ENCODE measurements at regions not wholly inside any gene's neighbourhood (a gene's known extent, or its start where the extent isn't known, plus 50 kb on each side); places are given as distances from the start of the nearest gene placed in this dataset.

DNA sequence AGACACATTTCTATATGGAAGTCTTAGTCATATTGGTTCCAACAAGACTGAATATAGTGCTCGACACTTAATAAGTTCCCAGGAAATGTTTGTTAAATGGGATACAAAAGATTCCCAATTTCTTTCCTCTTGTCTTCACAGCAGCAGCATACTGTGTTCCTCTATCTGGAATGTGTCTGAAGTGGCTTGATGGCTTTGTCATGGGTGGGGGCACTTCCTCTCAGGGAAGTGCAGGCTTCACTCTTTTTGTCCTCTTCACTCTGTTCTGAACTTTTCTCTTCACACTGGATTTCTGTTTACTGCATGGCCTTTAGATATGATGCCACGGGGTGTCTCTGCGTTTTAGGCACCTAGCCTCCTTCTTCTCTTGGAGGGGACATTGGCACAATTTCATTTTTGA, 127.7 kb upstream of the C9orf72 start:
- no peak overlapping the region for H3K9ac ChIP-seq (ENCODE audit: low read depth in 1 of 3, low read length in 3 of 3)
- no peaks in the 10 kb centered on the region for H3K4me1 ChIP-seq (ENCODE audit: control insufficient read depth in 3 of 3, insufficient read depth in 3 of 3, low read length in 3 of 3)
- H3K4me3 ChIP-seq (ENCODE audit: low read length in 3 of 3) = no peak overlapping the region
- no peaks in the 10 kb centered on the region for H3K36me3 ChIP-seq (ENCODE audit: control insufficient read depth in 3 of 3, insufficient read depth in 3 of 3, low read length in 3 of 3)
- H3K27ac ChIP-seq (ENCODE audit: low read depth, low read length) = peak overlapping the region; percentile 50
- H3K27me3 ChIP-seq (ENCODE audit: control insufficient read depth in 3 of 3, insufficient read depth in 3 of 3, low read length in 3 of 3) = no peaks in the 10 kb centered on the region
- H3K9me3 ChIP-seq (ENCODE audit: control insufficient read depth in 3 of 3, low read length in 3 of 3) = no peaks in the 10 kb centered on the region

DNA sequence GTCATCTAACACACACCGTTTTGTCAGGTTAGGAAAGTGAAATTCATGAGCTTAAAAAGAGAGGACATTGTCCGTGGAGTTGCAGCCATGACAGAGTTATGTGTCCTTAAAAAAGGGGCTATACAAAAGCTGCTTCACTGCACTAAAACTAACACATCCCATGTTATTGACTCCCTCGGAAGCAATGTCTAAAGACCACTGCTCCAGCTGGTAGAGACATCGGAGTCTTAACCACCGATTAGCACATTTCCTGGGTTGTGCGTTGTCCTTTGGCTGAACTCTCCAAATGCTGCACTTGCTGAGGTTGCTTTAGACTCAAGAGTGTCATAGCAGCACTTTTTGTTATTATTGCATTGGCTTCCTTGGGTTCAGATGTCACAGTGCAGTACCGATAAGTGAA, 128.3 kb upstream of the C9orf72 start:
- no peaks in the 10 kb centered on the region for H3K4me1 ChIP-seq (ENCODE audit: control insufficient read depth in 3 of 3, insufficient read depth in 3 of 3, low read length in 3 of 3)
- no peak overlapping the region for H3K4me3 ChIP-seq (ENCODE audit: low read length in 3 of 3)
- no peak overlapping the region for H3K9ac ChIP-seq (ENCODE audit: low read depth in 1 of 3, low read length in 3 of 3)
- peak overlapping the region; percentile 50 for H3K27ac ChIP-seq (ENCODE audit: low read depth, low read length)
- no peaks in the 10 kb centered on the region for H3K9me3 ChIP-seq (ENCODE audit: control insufficient read depth in 3 of 3, low read length in 3 of 3)
- no peaks in the 10 kb centered on the region for H3K36me3 ChIP-seq (ENCODE audit: control insufficient read depth in 3 of 3, insufficient read depth in 3 of 3, low read length in 3 of 3)
- no peaks in the 10 kb centered on the region for H3K27me3 ChIP-seq (ENCODE audit: control insufficient read depth in 3 of 3, insufficient read depth in 3 of 3, low read length in 3 of 3)

DNA sequence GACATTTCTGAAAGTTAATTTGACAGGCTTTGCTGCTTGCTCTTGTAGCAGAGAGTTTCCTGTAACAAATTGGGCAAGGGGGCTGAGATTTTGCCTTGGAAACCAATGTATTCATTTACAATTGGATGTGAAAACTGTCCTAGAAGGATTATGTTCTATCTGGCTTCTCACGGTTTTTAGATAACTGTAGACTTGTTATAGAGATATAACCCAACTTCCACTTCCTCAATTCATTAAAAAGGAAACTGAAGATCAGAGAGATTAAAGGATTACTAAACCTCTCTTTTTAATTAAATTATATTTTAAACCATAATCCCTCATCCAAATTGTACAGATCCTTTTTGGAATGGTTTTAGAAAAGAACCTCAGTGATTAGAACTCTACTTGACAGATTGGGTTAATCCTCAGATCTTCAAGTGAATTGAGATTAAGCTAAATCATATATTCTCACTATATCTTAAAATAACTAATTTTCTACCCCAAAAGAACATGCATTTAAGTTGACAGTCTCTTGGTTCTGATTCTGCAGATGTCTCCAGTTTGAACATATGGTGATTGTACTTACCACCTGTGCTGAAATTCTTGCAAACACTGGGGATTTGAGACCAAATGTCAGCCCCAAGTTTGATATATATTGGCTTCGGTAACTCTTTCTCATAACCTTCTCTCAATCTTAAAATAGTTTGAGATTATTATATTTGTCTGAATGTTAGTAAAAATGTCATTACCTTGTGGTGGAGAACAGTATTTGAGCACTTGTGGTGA, 130.1 kb upstream of the C9orf72 start:
- no peaks in the 10 kb centered on the region for H3K27me3 ChIP-seq (ENCODE audit: control insufficient read depth in 3 of 3, insufficient read depth in 3 of 3, low read length in 3 of 3)

DNA sequence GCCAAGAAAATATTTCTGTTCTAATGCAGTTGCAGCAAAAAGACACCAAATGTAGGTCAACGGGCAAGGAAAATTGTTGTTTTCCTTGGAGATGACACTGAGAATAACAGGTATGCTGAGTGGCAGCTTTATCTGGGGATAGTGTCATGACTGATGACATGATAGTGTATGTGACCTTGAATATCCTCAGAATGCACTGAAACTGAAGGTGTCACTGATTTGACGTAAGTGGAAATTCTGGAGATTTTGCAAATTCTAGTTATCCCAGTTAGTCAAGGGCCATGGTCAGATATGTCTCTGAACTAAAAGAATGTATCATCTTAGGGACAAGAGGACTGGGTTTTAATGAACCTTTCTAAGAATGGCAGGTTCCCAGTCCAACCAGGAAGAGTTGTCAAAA, 138.0 kb upstream of the C9orf72 start:
- no peak overlapping the region for H3K27ac ChIP-seq (ENCODE audit: low read depth, low read length)
- H3K4me1 ChIP-seq (ENCODE audit: control insufficient read depth in 3 of 3, insufficient read depth in 3 of 3, low read length in 3 of 3) = no peaks in the 10 kb centered on the region
- H3K9me3 ChIP-seq (ENCODE audit: control insufficient read depth in 3 of 3, low read length in 3 of 3) = peaks cover 0 to 2% (median 0%) of the 10 kb centered on the region in 3 donors
- no peaks in the 10 kb centered on the region for H3K36me3 ChIP-seq (ENCODE audit: control insufficient read depth in 3 of 3, insufficient read depth in 3 of 3, low read length in 3 of 3)
- no peaks in the 10 kb centered on the region for H3K27me3 ChIP-seq (ENCODE audit: control insufficient read depth in 3 of 3, insufficient read depth in 3 of 3, low read length in 3 of 3)
- H3K9ac ChIP-seq (ENCODE audit: low read depth in 1 of 3, low read length in 3 of 3) = no peak overlapping the region
- H3K4me3 ChIP-seq (ENCODE audit: low read length in 3 of 3) = no peak overlapping the region

More for the DNA sequence above, 130.1 kb upstream of the C9orf72 start:
- Histone ChIP-seq H3K9me3 (ENCODE audit: control insufficient read depth in 3 of 3, low read length in 3 of 3) (no peaks in the 10 kb centered on the region), H3K4me3 (ENCODE audit: low read length in 3 of 3) (no peak overlapping the region), H3K36me3 (ENCODE audit: control insufficient read depth in 3 of 3, insufficient read depth in 3 of 3, low read length in 3 of 3) (no peaks in the 10 kb centered on the region), H3K27ac (ENCODE audit: low read depth, low read length) (no peak overlapping the region), H3K4me1 (ENCODE audit: control insufficient read depth in 3 of 3, insufficient read depth in 3 of 3, low read length in 3 of 3) (no peaks in the 10 kb centered on the region), H3K9ac (ENCODE audit: low read depth in 1 of 3, low read length in 3 of 3) (no peak overlapping the region)

DNA sequence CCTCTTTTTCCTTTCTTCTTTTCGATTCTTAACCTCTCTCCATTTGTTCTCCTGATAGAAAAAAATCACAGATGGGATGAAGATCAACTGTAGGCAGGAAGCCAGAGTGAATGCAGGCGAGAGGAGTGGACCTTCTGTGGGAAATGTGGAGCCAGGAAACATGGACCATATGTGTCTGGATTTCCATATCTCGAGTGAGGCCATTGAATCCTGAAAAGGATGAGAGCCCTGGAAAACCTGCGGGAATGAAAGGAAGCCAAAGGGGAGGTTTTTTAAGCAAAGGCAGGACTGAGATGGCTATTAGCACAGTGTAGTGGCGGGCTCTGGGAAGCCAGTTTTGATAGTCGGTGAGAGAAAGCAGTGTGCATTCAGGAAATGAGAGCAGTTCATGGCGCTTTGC, 139.5 kb upstream of the C9orf72 start:
- Histone ChIP-seq H3K9me3 (ENCODE audit: control insufficient read depth in 3 of 3, low read length in 3 of 3) (peaks cover 0 to 2% (median 0%) of the 10 kb centered on the region in 3 donors), H3K27me3 (ENCODE audit: control insufficient read depth in 3 of 3, insufficient read depth in 3 of 3, low read length in 3 of 3) (no peaks in the 10 kb centered on the region), H3K27ac (ENCODE audit: low read depth, low read length) (no peak overlapping the region), H3K9ac (ENCODE audit: low read depth in 1 of 3, low read length in 3 of 3) (no peak overlapping the region), H3K4me3 (ENCODE audit: low read length in 3 of 3) (no peak overlapping the region), H3K4me1 (ENCODE audit: control insufficient read depth in 3 of 3, insufficient read depth in 3 of 3, low read length in 3 of 3) (no peaks in the 10 kb centered on the region), H3K36me3 (ENCODE audit: control insufficient read depth in 3 of 3, insufficient read depth in 3 of 3, low read length in 3 of 3) (no peaks in the 10 kb centered on the region)

DNA sequence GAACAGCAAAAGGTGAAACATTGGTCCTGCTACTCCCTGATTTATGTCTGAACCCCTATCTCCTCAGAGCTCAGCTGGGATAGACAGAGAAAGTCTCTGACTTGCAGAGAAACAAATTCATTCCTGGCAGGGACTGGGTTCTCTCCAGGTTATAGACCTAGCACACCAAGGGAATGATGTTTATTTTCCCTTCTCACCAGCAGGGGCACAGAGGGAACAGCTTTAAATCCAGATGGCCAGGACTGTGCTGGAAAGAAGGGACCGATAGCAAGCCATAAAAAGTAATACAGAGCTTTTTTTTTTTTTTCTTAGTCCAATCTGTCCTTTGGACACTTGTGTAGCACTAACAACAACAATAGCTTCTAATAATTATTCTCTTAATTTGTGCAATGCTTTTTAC, 141.1 kb upstream of the C9orf72 start:
- Histone ChIP-seq H3K9me3 (ENCODE audit: control insufficient read depth in 3 of 3, low read length in 3 of 3) (no peaks in the 10 kb centered on the region), H3K27me3 (ENCODE audit: control insufficient read depth in 3 of 3, insufficient read depth in 3 of 3, low read length in 3 of 3) (no peaks in the 10 kb centered on the region), H3K4me3 (ENCODE audit: low read length in 3 of 3) (no peak overlapping the region), H3K36me3 (ENCODE audit: control insufficient read depth in 3 of 3, insufficient read depth in 3 of 3, low read length in 3 of 3) (no peaks in the 10 kb centered on the region), H3K9ac (ENCODE audit: low read depth in 1 of 3, low read length in 3 of 3) (no peak overlapping the region), H3K4me1 (ENCODE audit: control insufficient read depth in 3 of 3, insufficient read depth in 3 of 3, low read length in 3 of 3) (no peaks in the 10 kb centered on the region), H3K27ac (ENCODE audit: low read depth, low read length) (no peak overlapping the region)

DNA sequence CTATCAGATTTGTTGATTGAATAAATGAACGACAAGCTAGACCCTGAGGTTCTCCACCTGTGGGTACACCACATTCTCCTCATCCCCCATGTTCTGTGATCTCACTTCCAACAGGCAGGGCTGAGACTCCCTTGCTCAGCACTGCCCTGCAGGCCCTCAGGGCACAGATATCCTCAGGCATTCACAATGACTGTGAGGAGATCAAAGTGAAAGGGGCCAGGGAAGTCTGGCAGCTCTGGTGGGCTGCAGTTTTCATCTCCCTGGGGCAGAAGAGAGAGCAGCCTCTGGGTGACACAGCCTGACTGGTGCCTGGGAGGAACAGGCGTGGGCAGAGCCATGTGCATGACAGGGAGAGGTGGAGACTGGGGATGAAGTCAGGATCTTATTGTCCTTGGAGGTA, 142.4 kb upstream of the C9orf72 start:
- Histone ChIP-seq H3K9me3 (ENCODE audit: control insufficient read depth in 3 of 3, low read length in 3 of 3) (no peaks in the 10 kb centered on the region), H3K4me1 (ENCODE audit: control insufficient read depth in 3 of 3, insufficient read depth in 3 of 3, low read length in 3 of 3) (no peaks in the 10 kb centered on the region), H3K4me3 (ENCODE audit: low read length in 3 of 3) (no peak overlapping the region), H3K27ac (ENCODE audit: low read depth, low read length) (no peak overlapping the region), H3K27me3 (ENCODE audit: control insufficient read depth in 3 of 3, insufficient read depth in 3 of 3, low read length in 3 of 3) (no peaks in the 10 kb centered on the region), H3K9ac (ENCODE audit: low read depth in 1 of 3, low read length in 3 of 3) (no peak overlapping the region), H3K36me3 (ENCODE audit: control insufficient read depth in 3 of 3, insufficient read depth in 3 of 3, low read length in 3 of 3) (no peaks in the 10 kb centered on the region)

DNA sequence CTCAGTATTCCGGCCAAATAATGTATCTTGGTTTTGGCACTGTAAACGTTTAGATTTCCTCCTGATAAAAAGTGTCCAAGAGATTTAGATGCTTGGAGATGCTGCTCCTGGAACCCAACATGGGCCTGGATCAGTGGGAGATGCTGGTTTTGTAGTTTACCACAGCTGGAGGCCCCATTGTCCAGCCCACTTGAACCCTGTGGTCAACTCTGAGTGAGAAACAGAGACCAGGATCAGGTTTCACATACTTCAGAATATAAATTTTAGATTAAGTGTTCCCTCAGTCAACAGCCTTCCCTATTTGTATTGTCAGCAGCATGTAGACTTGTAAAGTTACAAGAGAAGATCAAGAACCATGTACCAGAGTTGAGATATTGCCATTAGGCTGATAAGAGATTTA, 144.7 kb upstream of the C9orf72 start:
- Histone ChIP-seq H3K27me3 (ENCODE audit: control insufficient read depth in 3 of 3, insufficient read depth in 3 of 3, low read length in 3 of 3) (no peaks in the 10 kb centered on the region), H3K9me3 (ENCODE audit: control insufficient read depth in 3 of 3, low read length in 3 of 3) (no peaks in the 10 kb centered on the region), H3K4me3 (ENCODE audit: low read length in 3 of 3) (no peak overlapping the region), H3K9ac (ENCODE audit: low read depth in 1 of 3, low read length in 3 of 3) (no peak overlapping the region), H3K4me1 (ENCODE audit: control insufficient read depth in 3 of 3, insufficient read depth in 3 of 3, low read length in 3 of 3) (no peaks in the 10 kb centered on the region), H3K27ac (ENCODE audit: low read depth, low read length) (no peak overlapping the region), H3K36me3 (ENCODE audit: control insufficient read depth in 3 of 3, insufficient read depth in 3 of 3, low read length in 3 of 3) (no peaks in the 10 kb centered on the region)

DNA sequence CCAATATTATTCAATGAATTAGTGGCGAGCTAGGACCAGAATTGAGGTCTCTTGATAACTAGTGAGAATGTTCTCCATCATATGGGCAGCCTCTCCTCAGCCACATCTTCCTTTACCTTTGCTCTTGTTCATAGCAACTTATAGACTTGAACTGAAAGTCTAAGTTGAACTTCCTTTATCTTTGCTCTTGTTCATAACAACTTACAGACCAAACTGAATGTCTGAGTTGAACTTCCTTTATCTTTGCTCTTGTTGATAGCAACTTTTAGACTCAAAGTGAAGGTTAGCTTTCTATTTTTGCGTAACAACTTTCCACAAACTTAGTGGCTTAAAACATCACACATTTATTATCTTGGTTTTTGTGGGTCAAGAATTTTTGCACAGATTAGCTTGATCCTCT, 146.4 kb upstream of the C9orf72 start:
- H3K36me3 ChIP-seq (ENCODE audit: control insufficient read depth in 3 of 3, insufficient read depth in 3 of 3, low read length in 3 of 3) = no peaks in the 10 kb centered on the region
- H3K4me3 ChIP-seq (ENCODE audit: low read length in 3 of 3) = no peak overlapping the region
- H3K9me3 ChIP-seq (ENCODE audit: control insufficient read depth in 3 of 3, low read length in 3 of 3) = no peaks in the 10 kb centered on the region
- no peaks in the 10 kb centered on the region for H3K4me1 ChIP-seq (ENCODE audit: control insufficient read depth in 3 of 3, insufficient read depth in 3 of 3, low read length in 3 of 3)
- no peaks in the 10 kb centered on the region for H3K27me3 ChIP-seq (ENCODE audit: control insufficient read depth in 3 of 3, insufficient read depth in 3 of 3, low read length in 3 of 3)
- no peak overlapping the region for H3K9ac ChIP-seq (ENCODE audit: low read depth in 1 of 3, low read length in 3 of 3)
- no peak overlapping the region for H3K27ac ChIP-seq (ENCODE audit: low read depth, low read length)

DNA sequence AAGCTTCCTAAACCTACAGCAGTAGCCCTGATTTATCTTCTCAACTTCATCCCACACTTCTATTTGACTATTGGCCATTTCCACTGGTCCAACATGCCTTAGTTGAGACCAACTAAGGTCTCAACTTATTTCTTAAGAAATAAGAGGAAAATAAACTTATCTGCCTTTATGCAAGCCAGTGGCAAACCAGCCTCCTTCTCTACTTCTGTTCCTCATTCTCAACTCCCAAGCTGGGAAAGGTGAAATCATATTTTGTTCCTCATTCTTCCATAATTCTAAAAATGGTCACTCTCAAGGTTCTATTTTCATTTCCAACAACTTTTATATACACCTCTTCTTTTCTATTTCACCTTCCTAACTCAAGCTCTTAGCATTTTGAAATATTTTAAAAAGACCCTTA, 149.6 kb upstream of the C9orf72 start:
- Histone ChIP-seq H3K4me1 (ENCODE audit: control insufficient read depth in 3 of 3, insufficient read depth in 3 of 3, low read length in 3 of 3) (no peaks in the 10 kb centered on the region), H3K27me3 (ENCODE audit: control insufficient read depth in 3 of 3, insufficient read depth in 3 of 3, low read length in 3 of 3) (no peaks in the 10 kb centered on the region), H3K9me3 (ENCODE audit: control insufficient read depth in 3 of 3, low read length in 3 of 3) (no peaks in the 10 kb centered on the region), H3K9ac (ENCODE audit: low read depth in 1 of 3, low read length in 3 of 3) (no peak overlapping the region), H3K27ac (ENCODE audit: low read depth, low read length) (no peak overlapping the region), H3K4me3 (ENCODE audit: low read length in 3 of 3) (no peak overlapping the region), H3K36me3 (ENCODE audit: control insufficient read depth in 3 of 3, insufficient read depth in 3 of 3, low read length in 3 of 3) (no peaks in the 10 kb centered on the region)

Measured in skeletal muscle tissue (tissue), 3 donors.